ENCODE measurements at regions not wholly inside any gene's neighbourhood (a gene's known extent, or its start where the extent isn't known, plus 50 kb on each side); places are given as distances from the start of the nearest gene placed in this dataset.

DNA sequence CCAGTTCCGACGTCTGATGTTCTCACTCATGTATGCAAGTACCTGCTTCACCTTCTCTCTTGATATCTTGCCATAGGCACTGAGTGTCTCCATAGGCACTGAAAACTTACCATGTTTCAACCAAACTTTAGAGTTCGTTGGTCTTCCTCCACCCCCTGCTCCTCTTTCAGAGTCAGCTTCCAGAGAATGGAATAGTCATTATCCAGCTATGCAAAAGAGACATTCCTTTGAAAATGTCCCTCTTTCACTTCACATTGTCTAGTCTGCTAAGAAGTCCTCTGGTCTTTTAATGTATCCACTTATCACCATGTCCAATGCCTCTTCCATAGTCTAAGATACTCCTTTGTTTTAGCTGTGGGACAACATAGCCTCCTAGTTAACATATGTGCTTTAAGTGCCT is 566.0 kb upstream of the TENM3 start:
- TF ChIP-seq POLR2A (IDR thresholded peaks at IDR 0.05; ENCODE audit: low read depth) (no peak), CTCF (IDR thresholded peaks at IDR 0.05) (no peak), EP300 (IDR thresholded peaks at IDR 0.05) (no peak)

Data from esophagus muscularis mucosa (tissue), 4 donors.